Mesendoderm (in vitro differentiated cells): ENCODE measurements at regions not wholly inside any gene's neighbourhood (a gene's known extent, or its start where the extent isn't known, plus 50 kb on each side); places are given as distances from the start of the nearest gene placed in this dataset.
A peak's percentile ranks its signal among the peaks of the same experiment; 100 is the strongest.

Experiments
- DNase-seq: peaks from one replicate; pipeline ENCODE4 v3.0.0; 2013
- H2AK5ac ChIP-seq: 2 replicates; pipeline ENCODE4 v1.6.1; 2013; ENCODE audit warnings: low read length, inconsistent platforms
- H2BK120ac ChIP-seq: 2 replicates; pipeline ENCODE4 v1.6.1; 2013; ENCODE audit warnings: low read depth, mild to moderate bottlenecking, low read length, moderate library complexity, mixed read lengths
- H2BK15ac ChIP-seq: replicated peaks from 2 replicates; pipeline ENCODE4 v1.6.1; 2013; ENCODE audit warnings: low read depth, mild to moderate bottlenecking, moderate library complexity
- H2BK5ac ChIP-seq: 2 replicates; pipeline ENCODE4 v1.6.1; 2013; ENCODE audit warnings: low read length, inconsistent platforms
- H3K18ac ChIP-seq: 2 replicates; pipeline ENCODE4 v1.6.1; 2013; ENCODE audit warnings: mild to moderate bottlenecking, low read length, mixed read lengths
- H3K23ac ChIP-seq: one replicate; pipeline ENCODE4 v1.6.1; 2013; ENCODE audit warnings: low read length
- H3K27ac ChIP-seq: 2 replicates; pipeline ENCODE4 v1.5.1; 2013; ENCODE audit warnings: low read depth, mild to moderate bottlenecking, inconsistent platforms, low read length, moderate library complexity
- H3K27me3 ChIP-seq: 2 replicates; pipeline ENCODE4 v1.6.1; 2013; ENCODE audit warnings: low read length, control low read depth, mild to moderate bottlenecking, inconsistent platforms; ENCODE audit not compliant: insufficient read depth, poor library complexity
- H3K36me3 ChIP-seq: 2 replicates; pipeline ENCODE4 v1.6.1; 2013; ENCODE audit warnings: low read length, inconsistent platforms; ENCODE audit not compliant: control insufficient read depth, insufficient read depth
- H3K4ac ChIP-seq: one replicate; pipeline ENCODE4 v1.6.1; 2013; ENCODE audit warnings: low read depth, mild to moderate bottlenecking, low read length, moderate library complexity
- H3K4me1 ChIP-seq: 2 replicates; pipeline ENCODE4 v1.6.1; 2013; ENCODE audit warnings: low read depth, low read length, inconsistent platforms; ENCODE audit not compliant: control insufficient read depth
- H3K4me2 ChIP-seq: 2 replicates; pipeline ENCODE4 v1.6.1; 2013; ENCODE audit warnings: low read length
- H3K4me3 ChIP-seq: 2 replicates; pipeline ENCODE4 v1.5.1; 2013; ENCODE audit warnings: mild to moderate bottlenecking, low read length
- H3K56ac ChIP-seq: one replicate; pipeline ENCODE4 v1.6.1; 2013; ENCODE audit warnings: low read length
- H3K79me1 ChIP-seq: 2 replicates; pipeline ENCODE4 v1.6.1; 2013; ENCODE audit warnings: low read length, inconsistent platforms
- H3K79me2 ChIP-seq: 2 replicates; pipeline ENCODE4 v1.6.1; 2013; ENCODE audit warnings: mild to moderate bottlenecking, low read length; ENCODE audit not compliant: control insufficient read depth, insufficient read depth
- H3K9ac ChIP-seq: 2 replicates; pipeline ENCODE4 v1.6.1; 2013; ENCODE audit warnings: low read length, inconsistent platforms
- H4K5ac ChIP-seq: one replicate; pipeline ENCODE4 v1.6.1; 2013; ENCODE audit warnings: low read length
- H4K8ac ChIP-seq: one replicate; pipeline ENCODE4 v1.6.1; 2013; ENCODE audit warnings: low read depth, mild to moderate bottlenecking, control low read depth, low read length, moderate library complexity
- WGBS: extraction: QIAGEN DNeasy Blood & Tissue Kit; methylation state at CpG from one replicate; pipeline ENCODE4 v1.1.7; 2013; ENCODE audit warnings: low lambda C conversion rate, missing lambda C conversion rate; ENCODE audit not compliant: insufficient coverage; ENCODE audit errors: extremely low coverage; 5-methylcytosine and 5-hydroxymethylcytosine counted together

DNA sequence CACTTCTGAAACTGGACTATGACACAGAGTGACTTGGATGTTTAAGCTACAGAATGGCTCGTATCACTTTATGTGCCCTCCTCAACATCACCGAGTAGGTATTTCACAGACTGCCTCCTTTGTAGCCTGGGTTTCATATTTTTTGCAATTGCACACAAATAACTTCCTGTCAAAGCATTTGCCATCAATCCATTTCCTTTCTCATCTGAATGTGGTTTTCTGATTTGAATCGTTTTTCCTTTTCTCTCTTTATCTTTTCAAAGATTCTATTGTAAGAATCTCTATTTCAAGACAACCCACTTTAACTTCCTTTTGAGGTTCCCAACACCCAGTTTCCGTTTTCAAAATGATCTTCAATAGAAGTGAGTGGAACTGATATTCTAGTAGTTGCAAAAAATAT, 563.8 kb upstream of the ARRDC3 start:
- no peak overlapping the region for H2BK120ac ChIP-seq
- WGBS = no CpG with 5 or more reads among the region's 4 CpGs
- H4K8ac ChIP-seq = no peak overlapping the region
- no peak overlapping the region for H2AK5ac ChIP-seq
- H3K18ac ChIP-seq = no peak overlapping the region
- no peak overlapping the region for H4K5ac ChIP-seq
- no peak overlapping the region for H2BK15ac ChIP-seq
- H3K79me2 ChIP-seq = no peaks in the 10 kb centered on the region
- H3K4ac ChIP-seq = no peak overlapping the region
- no peak overlapping the region for H3K23ac ChIP-seq
- H3K27me3 ChIP-seq = no peaks in the 10 kb centered on the region
- H3K36me3 ChIP-seq = no peaks in the 10 kb centered on the region
- H3K4me2 ChIP-seq = no peak overlapping the region
- no peaks in the 10 kb centered on the region for H3K4me1 ChIP-seq
- no peak overlapping the region for H3K9ac ChIP-seq
- no peak overlapping the region for H3K27ac ChIP-seq
- no peak for DNase-seq
- no peak overlapping the region for H2BK5ac ChIP-seq
- no peak overlapping the region for H3K56ac ChIP-seq
- H3K4me3 ChIP-seq = no peak overlapping the region
- no peaks in the 10 kb centered on the region for H3K79me1 ChIP-seq

DNA sequence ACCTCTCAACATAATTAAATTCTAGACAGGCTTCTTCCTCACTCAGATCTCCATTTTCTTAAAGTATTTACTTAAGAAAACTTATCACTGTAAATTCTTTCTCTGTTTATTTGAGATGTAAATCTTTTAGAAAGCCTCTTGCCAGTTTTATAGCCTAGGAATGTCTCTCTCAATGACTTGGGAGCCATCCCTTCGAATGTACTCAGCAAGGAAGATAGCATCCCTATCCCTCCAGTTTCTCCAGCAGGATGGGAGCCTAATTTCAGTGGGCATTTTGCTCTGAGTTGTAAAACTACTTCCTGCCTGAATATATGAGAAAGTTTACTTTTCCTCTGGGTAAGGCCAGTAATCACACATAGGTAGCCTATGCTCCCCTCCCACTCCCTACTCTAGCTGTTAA, 558.5 kb upstream of the ARRDC3 start:
- Histone ChIP-seq H4K8ac (no peak overlapping the region), H3K79me1 (no peaks in the 10 kb centered on the region), H2BK5ac (no peak overlapping the region), H3K9ac (no peak overlapping the region), H3K4me2 (no peak overlapping the region), H3K27me3 (no peaks in the 10 kb centered on the region), H3K23ac (no peak overlapping the region), H3K36me3 (no peaks in the 10 kb centered on the region), H3K27ac (no peak overlapping the region), H3K56ac (no peak overlapping the region), H4K5ac (no peak overlapping the region), H2AK5ac (no peak overlapping the region), H3K4me3 (no peak overlapping the region), H3K18ac (no peak overlapping the region), H3K4me1 (no peaks in the 10 kb centered on the region), H2BK15ac (no peak overlapping the region), H2BK120ac (no peak overlapping the region), H3K79me2 (no peaks in the 10 kb centered on the region), H3K4ac (no peak overlapping the region)
- DNase-seq = no peak
- WGBS = no CpG with 5 or more reads among the region's 1 CpG

DNA sequence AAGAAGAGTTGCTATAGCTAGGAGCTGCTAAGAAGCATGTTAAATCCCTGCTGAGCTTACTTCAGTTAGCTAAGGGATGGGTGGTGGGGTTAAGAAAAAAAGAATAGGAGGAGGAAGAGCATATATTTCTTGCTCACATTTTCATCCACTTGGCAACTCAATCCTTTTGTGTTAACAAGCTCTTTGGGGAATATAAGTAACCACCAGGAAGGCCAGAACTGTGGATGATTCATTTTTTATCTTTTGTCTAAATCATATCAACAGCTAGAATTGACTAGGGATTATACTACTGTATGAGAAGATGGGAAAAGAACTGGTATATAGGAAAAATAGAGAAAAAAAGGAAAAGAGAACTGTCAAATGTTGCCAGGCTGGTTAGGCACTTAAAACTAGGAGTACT, 555.3 kb upstream of the ARRDC3 start:
- H3K9ac ChIP-seq = no peak overlapping the region
- H3K79me1 ChIP-seq = no peaks in the 10 kb centered on the region
- H3K36me3 ChIP-seq = no peaks in the 10 kb centered on the region
- no peak overlapping the region for H2BK15ac ChIP-seq
- H2BK5ac ChIP-seq = no peak overlapping the region
- H2BK120ac ChIP-seq = no peak overlapping the region
- H3K27me3 ChIP-seq = no peaks in the 10 kb centered on the region
- no peak overlapping the region for H4K8ac ChIP-seq
- no peak overlapping the region for H3K4ac ChIP-seq
- H3K56ac ChIP-seq = no peak overlapping the region
- no peak overlapping the region for H3K4me3 ChIP-seq
- H3K23ac ChIP-seq = no peak overlapping the region
- H4K5ac ChIP-seq = no peak overlapping the region
- no peak overlapping the region for H3K18ac ChIP-seq
- H2AK5ac ChIP-seq = no peak overlapping the region
- no peak for DNase-seq
- no peaks in the 10 kb centered on the region for H3K79me2 ChIP-seq
- no peaks in the 10 kb centered on the region for H3K4me1 ChIP-seq
- no peak overlapping the region for H3K4me2 ChIP-seq
- H3K27ac ChIP-seq = no peak overlapping the region

DNA sequence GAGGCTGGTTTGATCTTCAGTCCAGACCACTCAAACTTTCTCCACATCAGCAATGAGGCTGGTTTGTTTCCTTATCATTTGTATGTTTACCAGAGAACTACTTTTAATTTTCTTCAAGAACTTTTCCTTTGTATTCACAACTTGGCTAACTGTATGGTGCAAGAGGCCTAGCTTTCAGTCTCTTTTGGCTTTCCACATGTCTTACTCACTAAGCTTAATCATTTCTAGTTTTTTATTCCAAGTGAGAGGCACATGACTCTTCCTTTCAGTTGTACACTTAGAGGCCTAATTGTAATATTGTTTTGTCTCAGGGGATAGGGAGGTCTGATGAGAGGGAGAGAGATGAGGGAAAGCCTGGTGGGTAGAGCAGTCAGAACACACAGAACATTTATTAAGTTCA, 554.0 kb upstream of the ARRDC3 start:
- no peak overlapping the region for H3K18ac ChIP-seq
- no peak overlapping the region for H3K4ac ChIP-seq
- no peaks in the 10 kb centered on the region for H3K79me2 ChIP-seq
- H4K5ac ChIP-seq = no peak overlapping the region
- H3K79me1 ChIP-seq = no peaks in the 10 kb centered on the region
- H2BK5ac ChIP-seq = no peak overlapping the region
- H4K8ac ChIP-seq = no peak overlapping the region
- H2BK15ac ChIP-seq = peak overlapping the region; percentile 36
- H3K56ac ChIP-seq = no peak overlapping the region
- no peak overlapping the region for H3K23ac ChIP-seq
- H2BK120ac ChIP-seq = no peak overlapping the region
- DNase-seq = no peak
- H3K27ac ChIP-seq = no peak overlapping the region
- H3K4me2 ChIP-seq = no peak overlapping the region
- H3K9ac ChIP-seq = no peak overlapping the region
- no peak overlapping the region for H3K4me3 ChIP-seq
- H3K36me3 ChIP-seq = no peaks in the 10 kb centered on the region
- no peaks in the 10 kb centered on the region for H3K27me3 ChIP-seq
- no peaks in the 10 kb centered on the region for H3K4me1 ChIP-seq
- no peak overlapping the region for H2AK5ac ChIP-seq

DNA sequence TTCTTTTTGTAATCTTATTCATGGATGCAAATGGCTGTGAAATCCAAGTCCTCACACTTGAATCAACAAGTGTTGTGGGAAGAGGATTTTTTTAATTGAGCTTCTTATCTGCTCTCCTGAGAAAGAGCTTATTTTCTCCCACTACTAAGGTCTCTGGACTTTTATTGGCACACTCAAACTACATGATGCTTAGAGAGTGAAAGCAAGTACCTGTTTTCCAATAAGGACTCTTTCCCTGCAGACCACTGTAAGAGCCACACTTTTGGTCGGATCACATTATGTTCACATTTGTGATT, 546.4 kb upstream of the ARRDC3 start:
- H2BK120ac ChIP-seq = no peak overlapping the region
- H2BK15ac ChIP-seq = no peak overlapping the region
- no peak overlapping the region for H4K5ac ChIP-seq
- no peak overlapping the region for H3K56ac ChIP-seq
- H3K4me2 ChIP-seq = no peak overlapping the region
- no peak overlapping the region for H3K18ac ChIP-seq
- no peaks in the 10 kb centered on the region for H3K27me3 ChIP-seq
- no peak overlapping the region for H3K27ac ChIP-seq
- H3K4ac ChIP-seq = no peak overlapping the region
- H3K36me3 ChIP-seq = no peaks in the 10 kb centered on the region
- no peak overlapping the region for H3K9ac ChIP-seq
- no peak overlapping the region for H4K8ac ChIP-seq
- H3K23ac ChIP-seq = no peak overlapping the region
- WGBS = no CpG with 5 or more reads among the region's 1 CpG
- no peak overlapping the region for H2BK5ac ChIP-seq
- no peaks in the 10 kb centered on the region for H3K79me2 ChIP-seq
- H3K4me1 ChIP-seq = no peaks in the 10 kb centered on the region
- DNase-seq = no peak
- H3K79me1 ChIP-seq = no peaks in the 10 kb centered on the region
- no peak overlapping the region for H3K4me3 ChIP-seq
- no peak overlapping the region for H2AK5ac ChIP-seq

DNA sequence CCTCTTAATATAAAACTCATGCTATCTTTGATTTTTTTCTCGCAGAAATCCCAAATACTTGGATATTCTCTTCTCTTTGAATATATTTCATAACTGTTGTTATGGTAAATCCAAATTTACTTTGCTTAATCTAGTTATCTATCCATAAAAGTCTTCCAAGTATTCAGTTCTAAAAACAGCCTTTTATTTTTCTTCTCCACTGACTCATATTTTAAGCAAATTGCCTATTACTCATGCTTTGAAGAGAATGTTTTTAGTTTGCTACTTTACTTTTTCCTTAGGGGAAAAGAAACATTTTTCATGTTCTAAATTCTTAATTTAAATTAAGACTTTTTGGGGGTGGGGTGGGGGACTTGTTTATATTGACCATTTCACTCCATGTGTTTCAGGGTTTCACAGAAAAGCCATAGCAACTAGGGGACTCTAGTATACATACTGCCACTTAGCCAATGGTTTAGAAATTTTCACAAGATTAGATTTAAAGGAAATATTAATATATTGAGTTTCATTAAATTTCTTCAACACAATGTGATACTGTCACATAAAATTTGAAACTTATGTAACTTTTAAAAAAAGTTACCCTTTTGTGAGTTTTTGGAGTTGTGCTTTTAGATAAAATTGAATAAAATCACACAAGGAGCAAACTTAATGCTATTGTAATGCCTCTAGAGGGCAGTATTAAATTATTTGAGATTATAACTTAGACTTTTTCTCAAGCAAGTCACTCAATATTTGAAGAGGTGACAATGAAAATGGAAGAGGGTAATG, 545.8 kb upstream of the ARRDC3 start:
- 100% methylated on average over 1 of the region's 1 CpG for WGBS

More for the DNA sequence above, 545.8 kb upstream of the ARRDC3 start:
- Histone ChIP-seq H3K56ac (no peak overlapping the region), H3K79me1 (no peaks in the 10 kb centered on the region), H3K4me1 (no peaks in the 10 kb centered on the region), H2BK15ac (no peak overlapping the region), H3K4ac (no peak overlapping the region), H4K8ac (no peak overlapping the region), H3K4me3 (no peak overlapping the region), H4K5ac (no peak overlapping the region), H2BK120ac (no peak overlapping the region), H3K4me2 (no peak overlapping the region), H2AK5ac (no peak overlapping the region), H3K79me2 (no peaks in the 10 kb centered on the region), H3K36me3 (no peaks in the 10 kb centered on the region), H3K23ac (no peak overlapping the region), H3K27ac (no peak overlapping the region), H2BK5ac (no peak overlapping the region), H3K9ac (no peak overlapping the region), H3K18ac (no peak overlapping the region), H3K27me3 (no peaks in the 10 kb centered on the region)
- DNase-seq = peak; percentile 45
